ENCODE measurements at regions not wholly inside any gene's neighbourhood (a gene's known extent, or its start where the extent isn't known, plus 50 kb on each side); places are given as distances from the start of the nearest gene placed in this dataset.

- Histone ChIP-seq H2AFZ (ENCODE audit: low read depth, low read length) (no peak overlapping the region), H3K9me3 (replicated peaks; ENCODE audit: control insufficient read depth, insufficient read depth, low read length) (no peaks in the 10 kb centered on the region), H3K9ac (replicated peaks; ENCODE audit: extremely low read depth, insufficient read depth, low read length) (no peak overlapping the region), H3K27ac (ENCODE audit: insufficient read depth, low read depth, low read length) (no peak overlapping the region), H3K4me1 (ENCODE audit: control insufficient read depth, extremely low read depth, insufficient read depth, low read length) (no peaks in the 10 kb centered on the region), H3K4me2 (ENCODE audit: insufficient read depth, low read length) (no peak overlapping the region), H3K9me1 (replicated peaks; ENCODE audit: control insufficient read depth, extremely low read depth, insufficient read depth, low read length) (no peaks in the 10 kb centered on the region), H3K4me3 (replicated peaks in 1 of 3; ENCODE audit: insufficient read depth in 1 of 3, low read depth in 1 of 3, low read length in 3 of 3) (no peak overlapping the region), H3K36me3 (ENCODE audit: control insufficient read depth in 2 of 2, extremely low read depth in 1 of 2, insufficient read depth in 2 of 2, low read length in 2 of 2) (no peaks in the 10 kb centered on the region), H3K27me3 (ENCODE audit: control insufficient read depth in 2 of 2, insufficient read depth in 2 of 2, low read length in 2 of 2) (no peaks in the 10 kb centered on the region), H4K20me1 (replicated peaks; ENCODE audit: control insufficient read depth, extremely low read depth, insufficient read depth, low read length) (no peaks in the 10 kb centered on the region), H3K79me2 (ENCODE audit: control insufficient read depth, insufficient read depth, low read length) (no peaks in the 10 kb centered on the region)
- ChIA-PET POLR2A (no interaction called here), CTCF (no interaction called here)
- DNase-seq (ENCODE audit: low read depth, low spot score) (no peak), FAIRE-seq (no peak)
- dilution Hi-C loops (cut with MboI; ENCODE audit: extremely low pct_ligation_motif_present, low sequenced_read_pairs): no loop called here
- no peak for TF ChIP-seq MAX (IDR thresholded peaks at IDR 0.05; ENCODE audit: insufficient read depth, insufficient read length)
- TF ChIP-seq POLR2A (IDR thresholded peaks at IDR 0.05; ENCODE audit: low read depth, low read length): no peak
- no peak for TF ChIP-seq FOS (IDR thresholded peaks at IDR 0.05; ENCODE audit: borderline replicate concordance, insufficient read depth, low read length)
- no peak for TF ChIP-seq MYC (IDR thresholded peaks at IDR 0.05; ENCODE audit: low read depth, low read length)
- TF ChIP-seq JUN (IDR thresholded peaks at IDR 0.05; ENCODE audit: borderline replicate concordance, insufficient read depth, insufficient read length, low read depth): no peak
- no peak for TF ChIP-seq POLR2AphosphoS5 (IDR thresholded peaks at IDR 0.05; ENCODE audit: insufficient read depth, low read depth, low read length)
- intact Hi-C loops (cut with micrococcal nuclease): no loop called here
- BruUV-seq (replicated peaks): no TSS peak
Measured at GRCh38 chr2:18975506-18976167, 382.8 kb downstream of the OSR1 start.

DNA sequence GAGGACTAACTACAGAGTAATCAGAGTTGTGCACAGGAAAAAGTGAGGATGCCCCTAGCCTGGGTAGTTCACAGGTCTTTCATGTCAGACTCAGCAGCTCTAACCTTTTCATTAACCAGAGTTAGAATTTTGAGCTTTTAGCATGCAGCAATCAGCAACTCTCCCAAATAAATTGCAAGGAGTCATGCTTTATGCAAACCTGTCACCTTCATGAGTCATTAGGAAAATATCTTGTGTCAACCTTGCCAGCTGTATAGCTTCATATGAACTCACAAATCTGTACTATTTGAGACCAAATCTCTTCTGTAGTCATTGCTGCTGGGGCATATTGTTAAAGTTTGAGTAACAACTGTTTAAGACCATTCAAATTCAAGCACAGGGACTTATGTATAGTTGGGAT is 382.3 kb upstream of the NT5C1B start:
- Histone ChIP-seq H3K9me3 (replicated peaks; ENCODE audit: control insufficient read depth, insufficient read depth, low read length) (no peaks in the 10 kb centered on the region), H4K20me1 (replicated peaks; ENCODE audit: control insufficient read depth, extremely low read depth, insufficient read depth, low read length) (no peaks in the 10 kb centered on the region), H3K4me3 (replicated peaks in 1 of 3; ENCODE audit: insufficient read depth in 1 of 3, low read depth in 1 of 3, low read length in 3 of 3) (no peak overlapping the region), H3K4me2 (ENCODE audit: insufficient read depth, low read length) (no peak overlapping the region), H3K4me1 (ENCODE audit: control insufficient read depth, extremely low read depth, insufficient read depth, low read length) (no peaks in the 10 kb centered on the region), H2AFZ (ENCODE audit: low read depth, low read length) (no peak overlapping the region), H3K79me2 (ENCODE audit: control insufficient read depth, insufficient read depth, low read length) (no peaks in the 10 kb centered on the region), H3K27me3 (ENCODE audit: control insufficient read depth in 2 of 2, insufficient read depth in 2 of 2, low read length in 2 of 2) (no peaks in the 10 kb centered on the region), H3K9ac (replicated peaks; ENCODE audit: extremely low read depth, insufficient read depth, low read length) (no peak overlapping the region), H3K36me3 (ENCODE audit: control insufficient read depth in 2 of 2, extremely low read depth in 1 of 2, insufficient read depth in 2 of 2, low read length in 2 of 2) (no peaks in the 10 kb centered on the region), H3K27ac (ENCODE audit: insufficient read depth, low read depth, low read length) (no peak overlapping the region), H3K9me1 (replicated peaks; ENCODE audit: control insufficient read depth, extremely low read depth, insufficient read depth, low read length) (no peaks in the 10 kb centered on the region)
- TF ChIP-seq CTCF (IDR thresholded peaks at IDR 0.05; ENCODE audit: extremely low read depth in 1 of 2, insufficient read depth in 1 of 2, low read depth in 1 of 2, low read length in 2 of 2): no peak
- no peak for TF ChIP-seq FOS (IDR thresholded peaks at IDR 0.05; ENCODE audit: borderline replicate concordance, insufficient read depth, low read length)
- no peak for TF ChIP-seq JUN (IDR thresholded peaks at IDR 0.05; ENCODE audit: borderline replicate concordance, insufficient read depth, insufficient read length, low read depth)
- no peak for TF ChIP-seq MAX (IDR thresholded peaks at IDR 0.05; ENCODE audit: insufficient read depth, insufficient read length)
- TF ChIP-seq GATA2 (IDR thresholded peaks at IDR 0.05; ENCODE audit: insufficient read depth, insufficient read length, low read depth, low read length): no peak
- no peak for TF ChIP-seq POLR2A (IDR thresholded peaks at IDR 0.05; ENCODE audit: low read depth, low read length)
- TF ChIP-seq EZH2 (IDR thresholded peaks at IDR 0.05; ENCODE audit: borderline replicate concordance, low read depth, low read length, severe bottlenecking): no peak
- no peak for TF ChIP-seq POLR2AphosphoS5 (IDR thresholded peaks at IDR 0.05; ENCODE audit: insufficient read depth, low read depth, low read length)
- TF ChIP-seq MYC (IDR thresholded peaks at IDR 0.05; ENCODE audit: low read depth, low read length): no peak
- FAIRE-seq (no peak), DNase-seq (ENCODE audit: low read depth, low spot score) (no peak)
- intact Hi-C loops (cut with micrococcal nuclease) (no loop called here), dilution Hi-C loops (cut with MboI; ENCODE audit: extremely low pct_ligation_motif_present, low sequenced_read_pairs) (no loop called here)
- POLR2A ChIA-PET: no interaction called here
- CTCF ChIA-PET: no interaction called here
- BruUV-seq (replicated peaks): no TSS peak

Data from endothelial cell of umbilical vein (primary cell).